WTC11 (cell line): ENCODE measurements at regions not wholly inside any gene's neighbourhood (a gene's known extent, or its start where the extent isn't known, plus 50 kb on each side); places are given as distances from the start of the nearest gene placed in this dataset.

Experiments
- ATAC-seq: fragments of 200-7000 bp; cut with Tn5 transposase; 2 replicates; pipeline ENCODE4 v1.10.0; 2021; ENCODE audit warnings: mild to moderate bottlenecking, moderate library complexity
- CTCF ChIA-PET: fragments of 300-600 bp; sonication (Branson Sonifier 250); formaldehyde crosslinking; loops from one replicate; lab custom pipeline; 2021; ENCODE audit warnings: antibody characterized with exemption; lab: Charles Lee
- POLR2A ChIA-PET: fragments of 350-600 bp; sonication (Branson Sonifier 250); formaldehyde crosslinking; loops from one replicate; lab custom pipeline; 2021; ENCODE audit warnings: antibody characterized with exemption; lab: Charles Lee
- DNase-seq: peaks from one replicate; pipeline ENCODE4 v3.0.0; 2021; ENCODE audit warnings: low spot score
- H3K27ac Mint-ChIP-seq: 2 replicates; pipeline ENCODE4 v1.8.0; 2021; ENCODE audit warnings: mixed read lengths
- H3K27me3 Mint-ChIP-seq: 2 replicates; pipeline ENCODE4 v1.8.0; 2021; ENCODE audit warnings: low read depth, mild to moderate bottlenecking, moderate library complexity, mixed read lengths
- H3K36me3 Mint-ChIP-seq: 2 replicates; pipeline ENCODE4 v1.8.0; 2021; ENCODE audit warnings: mixed read lengths
- H3K4me1 Mint-ChIP-seq: 2 replicates; pipeline ENCODE4 v1.8.0; 2022; ENCODE audit warnings: mixed read lengths
- H3K4me3 Mint-ChIP-seq: 2 replicates; pipeline ENCODE4 v1.8.0; 2021; ENCODE audit warnings: mild to moderate bottlenecking, moderate library complexity, mixed read lengths
- H3K9me3 Mint-ChIP-seq: 2 replicates; pipeline ENCODE4 v1.8.0; 2021; ENCODE audit warnings: mixed read lengths
- CREM ChIP-seq: sonication (generic); formaldehyde crosslinking; IDR thresholded peaks from 2 replicates; pipeline ENCODE4 v1.8.1; 2022; ENCODE audit warnings: mild to moderate bottlenecking, missing genetic modification reagents, moderate library complexity
- HMGA2 ChIP-seq: fragments of 250-450 bp; sonication (Bioruptor Pico); IDR thresholded peaks from 2 replicates; pipeline ENCODE4 v1.4.0; 2021; ENCODE audit warnings: mild to moderate bottlenecking, moderate library complexity
- JAZF1 ChIP-seq: fragments of 250-450 bp; sonication (Bioruptor Pico); IDR thresholded peaks from 2 replicates; pipeline ENCODE4 v1.9.0; 2021; ENCODE audit warnings: moderate library complexity, mild to moderate bottlenecking, inconsistent platforms
- MXD4 ChIP-seq: fragments of 250-450 bp; sonication (Bioruptor Pico); IDR thresholded peaks from 2 replicates; pipeline ENCODE4 v1.8.0; 2021; ENCODE audit warnings: mild to moderate bottlenecking, moderate library complexity, borderline replicate concordance
- MYBL2 ChIP-seq: sonication (generic); formaldehyde crosslinking; IDR thresholded peaks from 2 replicates; pipeline ENCODE4 v1.8.1; 2023; ENCODE audit warnings: mild to moderate bottlenecking, moderate library complexity, missing genetic modification reagents
- NR1H2 ChIP-seq: sonication (generic); formaldehyde crosslinking; IDR thresholded peaks from 2 replicates; pipeline ENCODE4 v1.9.0; 2021; ENCODE audit warnings: mild to moderate bottlenecking, moderate library complexity, missing genetic modification reagents
- OVOL2 ChIP-seq: fragments of 250-450 bp; sonication (Bioruptor Pico); IDR thresholded peaks from 2 replicates; pipeline ENCODE4 v1.9.0; 2021; ENCODE audit warnings: mild to moderate bottlenecking, borderline replicate concordance
- SMAD4 ChIP-seq: sonication (generic); formaldehyde crosslinking; IDR thresholded peaks from 2 replicates; pipeline ENCODE4 v1.8.0; 2022; ENCODE audit warnings: mild to moderate bottlenecking, missing genetic modification reagents
- TCF7 ChIP-seq: sonication (generic); formaldehyde crosslinking; IDR thresholded peaks from 2 replicates; pipeline ENCODE4 v1.8.0; 2022; ENCODE audit warnings: mild to moderate bottlenecking, low read depth, missing genetic modification reagents, moderate library complexity
- TEAD1 ChIP-seq: sonication (generic); formaldehyde crosslinking; IDR thresholded peaks from 2 replicates; pipeline ENCODE4 v1.8.0; 2022; ENCODE audit warnings: mild to moderate bottlenecking, missing genetic modification reagents
- ZNF671 ChIP-seq: fragments of 250-450 bp; sonication (Bioruptor Pico); IDR thresholded peaks from 2 replicates; pipeline ENCODE4 v1.8.0; 2021; ENCODE audit warnings: mild to moderate bottlenecking
- TF ChIP-seq, protein P1 (sequence below): sonication (generic); formaldehyde crosslinking; IDR thresholded peaks from 2 replicates; pipeline ENCODE4 v1.8.0; 2022; ENCODE audit warnings: mild to moderate bottlenecking, missing genetic modification reagents
- TF ChIP-seq, protein P2 (sequence below): sonication (generic); formaldehyde crosslinking; conservative IDR thresholded peaks from 2 replicates; pipeline ENCODE4 v1.8.1; 2022; ENCODE audit warnings: mild to moderate bottlenecking, missing genetic modification reagents
- TF ChIP-seq, protein P3 (sequence below): fragments of 250-450 bp; sonication (Bioruptor Pico); IDR thresholded peaks from 2 replicates; pipeline ENCODE4 v1.9.0; 2021; ENCODE audit warnings: mild to moderate bottlenecking, borderline replicate concordance
- TF ChIP-seq, protein P4 (sequence below): sonication (generic); formaldehyde crosslinking; IDR thresholded peaks from 2 replicates; pipeline ENCODE4 v1.8.0; 2023; ENCODE audit warnings: mild to moderate bottlenecking, missing genetic modification reagents
- TF ChIP-seq, protein P5 (sequence below): sonication (generic); formaldehyde crosslinking; IDR thresholded peaks from 2 replicates; pipeline ENCODE4 v1.8.1; 2023; ENCODE audit warnings: mild to moderate bottlenecking, missing genetic modification reagents

DNA sequence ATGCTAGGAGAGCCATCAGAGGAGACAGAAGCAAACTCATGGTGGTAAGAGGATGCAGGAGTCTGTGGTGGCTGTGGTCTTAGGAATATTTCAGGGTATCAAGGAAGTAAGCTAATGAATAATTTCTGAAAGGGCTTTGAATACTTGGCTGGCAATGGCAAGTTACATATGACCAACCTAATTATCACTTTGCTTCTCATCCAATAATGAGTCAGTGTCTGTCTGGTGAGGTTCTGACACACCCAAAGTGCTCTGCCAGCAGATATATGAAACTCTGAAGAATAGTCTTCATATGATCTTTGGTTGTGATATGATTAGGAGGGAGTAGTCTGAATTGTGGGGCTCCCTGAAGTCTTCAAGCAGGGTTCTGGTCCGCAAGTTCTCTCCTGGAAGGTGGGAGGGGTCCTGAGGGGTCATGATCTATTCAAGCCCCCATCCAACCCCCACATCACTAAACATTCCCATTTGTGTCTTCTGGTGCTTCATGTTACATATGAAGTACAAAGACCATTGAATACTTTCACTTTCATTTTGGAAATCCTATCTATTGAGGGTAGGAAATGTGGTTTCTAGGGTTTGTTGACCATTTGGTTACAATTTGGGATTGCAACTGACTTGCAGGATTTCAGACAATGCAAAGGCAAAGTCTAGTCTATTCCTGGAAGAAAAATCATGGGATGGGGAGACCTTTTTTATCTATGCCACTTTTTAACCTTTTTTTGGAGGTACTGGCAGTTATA is 199.9 kb upstream of the CDKN2B start:
- Mint-ChIP-seq H3K27me3 (no peaks in the 10 kb centered on the region), H3K36me3 (no peaks in the 10 kb centered on the region), H3K9me3 (no peaks in the 10 kb centered on the region), H3K4me3 (no peak overlapping the region), H3K27ac (no peak overlapping the region), H3K4me1 (no peaks in the 10 kb centered on the region)
- POLR2A ChIA-PET = no interaction called here
- ATAC-seq (no peak), DNase-seq (no peak)
- TF ChIP-seq MYBL2 (CRISPR knock-in tag) (no peak), CREM (CRISPR knock-in tag) (no peak), NR1H2 (CRISPR knock-in tag) (no peak)
- TF ChIP-seq, protein P1, sequence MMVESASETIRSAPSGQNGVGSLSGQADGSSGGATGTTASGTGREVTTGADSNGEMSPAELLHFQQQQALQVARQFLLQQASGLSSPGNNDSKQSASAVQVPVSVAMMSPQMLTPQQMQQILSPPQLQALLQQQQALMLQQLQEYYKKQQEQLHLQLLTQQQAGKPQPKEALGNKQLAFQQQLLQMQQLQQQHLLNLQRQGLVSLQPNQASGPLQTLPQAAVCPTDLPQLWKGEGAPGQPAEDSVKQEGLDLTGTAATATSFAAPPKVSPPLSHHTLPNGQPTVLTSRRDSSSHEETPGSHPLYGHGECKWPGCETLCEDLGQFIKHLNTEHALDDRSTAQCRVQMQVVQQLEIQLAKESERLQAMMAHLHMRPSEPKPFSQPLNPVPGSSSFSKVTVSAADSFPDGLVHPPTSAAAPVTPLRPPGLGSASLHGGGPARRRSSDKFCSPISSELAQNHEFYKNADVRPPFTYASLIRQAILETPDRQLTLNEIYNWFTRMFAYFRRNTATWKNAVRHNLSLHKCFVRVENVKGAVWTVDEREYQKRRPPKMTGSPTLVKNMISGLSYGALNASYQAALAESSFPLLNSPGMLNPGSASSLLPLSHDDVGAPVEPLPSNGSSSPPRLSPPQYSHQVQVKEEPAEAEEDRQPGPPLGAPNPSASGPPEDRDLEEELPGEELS (CRISPR knock-in tag) = no peak
- CTCF ChIA-PET = no interaction called here

DNA sequence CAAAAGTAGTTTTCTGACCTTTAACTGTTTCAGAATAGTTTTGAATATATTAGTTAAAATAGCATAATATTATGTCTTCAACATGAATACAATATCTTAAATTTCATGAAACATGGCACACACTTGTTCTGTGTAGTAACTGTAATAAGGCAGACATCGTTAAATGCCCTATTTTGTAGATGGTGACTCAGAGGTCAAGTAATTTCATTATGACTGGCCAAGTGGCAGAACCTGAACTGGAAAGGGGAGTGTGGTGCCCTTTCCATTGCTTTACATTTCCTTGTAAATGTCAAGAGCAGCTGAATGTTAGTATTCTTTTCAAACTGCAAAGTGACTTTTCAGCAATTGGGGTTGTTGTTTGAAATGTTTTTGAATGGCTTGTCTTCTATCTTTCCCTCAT is 201.2 kb upstream of the CDKN2B start:
- no peak overlapping the region for H3K27ac Mint-ChIP-seq
- CTCF ChIA-PET = no interaction called here
- ATAC-seq = no peak

More for the DNA sequence above, 201.2 kb upstream of the CDKN2B start:
- TF ChIP-seq, protein P2, sequence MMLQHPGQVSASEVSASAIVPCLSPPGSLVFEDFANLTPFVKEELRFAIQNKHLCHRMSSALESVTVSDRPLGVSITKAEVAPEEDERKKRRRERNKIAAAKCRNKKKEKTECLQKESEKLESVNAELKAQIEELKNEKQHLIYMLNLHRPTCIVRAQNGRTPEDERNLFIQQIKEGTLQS (CRISPR knock-in tag) = no peak
- TF ChIP-seq SMAD4 (CRISPR knock-in tag) (no peak), TEAD1 (no peak), JAZF1 (CRISPR knock-in tag) (no peak), TCF7 (CRISPR knock-in tag) (no peak), ZNF671 (CRISPR knock-in tag) (no peak), MXD4 (CRISPR knock-in tag) (no peak), OVOL2 (no peak), HMGA2 (no peak)
- TF ChIP-seq, protein P3, sequence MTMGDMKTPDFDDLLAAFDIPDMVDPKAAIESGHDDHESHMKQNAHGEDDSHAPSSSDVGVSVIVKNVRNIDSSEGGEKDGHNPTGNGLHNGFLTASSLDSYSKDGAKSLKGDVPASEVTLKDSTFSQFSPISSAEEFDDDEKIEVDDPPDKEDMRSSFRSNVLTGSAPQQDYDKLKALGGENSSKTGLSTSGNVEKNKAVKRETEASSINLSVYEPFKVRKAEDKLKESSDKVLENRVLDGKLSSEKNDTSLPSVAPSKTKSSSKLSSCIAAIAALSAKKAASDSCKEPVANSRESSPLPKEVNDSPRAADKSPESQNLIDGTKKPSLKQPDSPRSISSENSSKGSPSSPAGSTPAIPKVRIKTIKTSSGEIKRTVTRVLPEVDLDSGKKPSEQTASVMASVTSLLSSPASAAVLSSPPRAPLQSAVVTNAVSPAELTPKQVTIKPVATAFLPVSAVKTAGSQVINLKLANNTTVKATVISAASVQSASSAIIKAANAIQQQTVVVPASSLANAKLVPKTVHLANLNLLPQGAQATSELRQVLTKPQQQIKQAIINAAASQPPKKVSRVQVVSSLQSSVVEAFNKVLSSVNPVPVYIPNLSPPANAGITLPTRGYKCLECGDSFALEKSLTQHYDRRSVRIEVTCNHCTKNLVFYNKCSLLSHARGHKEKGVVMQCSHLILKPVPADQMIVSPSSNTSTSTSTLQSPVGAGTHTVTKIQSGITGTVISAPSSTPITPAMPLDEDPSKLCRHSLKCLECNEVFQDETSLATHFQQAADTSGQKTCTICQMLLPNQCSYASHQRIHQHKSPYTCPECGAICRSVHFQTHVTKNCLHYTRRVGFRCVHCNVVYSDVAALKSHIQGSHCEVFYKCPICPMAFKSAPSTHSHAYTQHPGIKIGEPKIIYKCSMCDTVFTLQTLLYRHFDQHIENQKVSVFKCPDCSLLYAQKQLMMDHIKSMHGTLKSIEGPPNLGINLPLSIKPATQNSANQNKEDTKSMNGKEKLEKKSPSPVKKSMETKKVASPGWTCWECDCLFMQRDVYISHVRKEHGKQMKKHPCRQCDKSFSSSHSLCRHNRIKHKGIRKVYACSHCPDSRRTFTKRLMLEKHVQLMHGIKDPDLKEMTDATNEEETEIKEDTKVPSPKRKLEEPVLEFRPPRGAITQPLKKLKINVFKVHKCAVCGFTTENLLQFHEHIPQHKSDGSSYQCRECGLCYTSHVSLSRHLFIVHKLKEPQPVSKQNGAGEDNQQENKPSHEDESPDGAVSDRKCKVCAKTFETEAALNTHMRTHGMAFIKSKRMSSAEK = no peak
- TF ChIP-seq, protein P4, sequence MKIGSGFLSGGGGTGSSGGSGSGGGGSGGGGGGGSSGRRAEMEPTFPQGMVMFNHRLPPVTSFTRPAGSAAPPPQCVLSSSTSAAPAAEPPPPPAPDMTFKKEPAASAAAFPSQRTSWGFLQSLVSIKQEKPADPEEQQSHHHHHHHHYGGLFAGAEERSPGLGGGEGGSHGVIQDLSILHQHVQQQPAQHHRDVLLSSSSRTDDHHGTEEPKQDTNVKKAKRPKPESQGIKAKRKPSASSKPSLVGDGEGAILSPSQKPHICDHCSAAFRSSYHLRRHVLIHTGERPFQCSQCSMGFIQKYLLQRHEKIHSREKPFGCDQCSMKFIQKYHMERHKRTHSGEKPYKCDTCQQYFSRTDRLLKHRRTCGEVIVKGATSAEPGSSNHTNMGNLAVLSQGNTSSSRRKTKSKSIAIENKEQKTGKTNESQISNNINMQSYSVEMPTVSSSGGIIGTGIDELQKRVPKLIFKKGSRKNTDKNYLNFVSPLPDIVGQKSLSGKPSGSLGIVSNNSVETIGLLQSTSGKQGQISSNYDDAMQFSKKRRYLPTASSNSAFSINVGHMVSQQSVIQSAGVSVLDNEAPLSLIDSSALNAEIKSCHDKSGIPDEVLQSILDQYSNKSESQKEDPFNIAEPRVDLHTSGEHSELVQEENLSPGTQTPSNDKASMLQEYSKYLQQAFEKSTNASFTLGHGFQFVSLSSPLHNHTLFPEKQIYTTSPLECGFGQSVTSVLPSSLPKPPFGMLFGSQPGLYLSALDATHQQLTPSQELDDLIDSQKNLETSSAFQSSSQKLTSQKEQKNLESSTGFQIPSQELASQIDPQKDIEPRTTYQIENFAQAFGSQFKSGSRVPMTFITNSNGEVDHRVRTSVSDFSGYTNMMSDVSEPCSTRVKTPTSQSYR = no peak
- TF ChIP-seq, protein P5, sequence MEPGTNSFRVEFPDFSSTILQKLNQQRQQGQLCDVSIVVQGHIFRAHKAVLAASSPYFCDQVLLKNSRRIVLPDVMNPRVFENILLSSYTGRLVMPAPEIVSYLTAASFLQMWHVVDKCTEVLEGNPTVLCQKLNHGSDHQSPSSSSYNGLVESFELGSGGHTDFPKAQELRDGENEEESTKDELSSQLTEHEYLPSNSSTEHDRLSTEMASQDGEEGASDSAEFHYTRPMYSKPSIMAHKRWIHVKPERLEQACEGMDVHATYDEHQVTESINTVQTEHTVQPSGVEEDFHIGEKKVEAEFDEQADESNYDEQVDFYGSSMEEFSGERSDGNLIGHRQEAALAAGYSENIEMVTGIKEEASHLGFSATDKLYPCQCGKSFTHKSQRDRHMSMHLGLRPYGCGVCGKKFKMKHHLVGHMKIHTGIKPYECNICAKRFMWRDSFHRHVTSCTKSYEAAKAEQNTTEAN (CRISPR knock-in tag) = no peak
- TF ChIP-seq, all 79 proteins: peak for 0
- Mint-ChIP-seq H3K9me3 (no peaks in the 10 kb centered on the region), H3K27me3 (no peaks in the 10 kb centered on the region), H3K4me1 (no peaks in the 10 kb centered on the region), H3K4me3 (no peak overlapping the region), H3K36me3 (no peaks in the 10 kb centered on the region)
- POLR2A ChIA-PET = no interaction called here
- no peak for DNase-seq
